HepG2 (cell line): ENCODE measurements at regions not wholly inside any gene's neighbourhood (a gene's known extent, or its start where the extent isn't known, plus 50 kb on each side); places are given as distances from the start of the nearest gene placed in this dataset.

Experiments used
- ATAC-seq: fragments of 200-7000 bp; cut with Tn5 transposase; 3 replicates; pipeline ENCODE4 v1.9.1; 2020; ENCODE audit warnings: mild to moderate bottlenecking, moderate library complexity
- BruUV-seq: library from RNA; stranded (reverse); fragments of 400-500 nt; replicated peaks from 2 replicates; lab custom pipeline; 2021; lab: Mats Ljungman, UMichigan
- CTCF ChIA-PET: fragments of 300-600 bp; formaldehyde crosslinking; extraction: SDS; loops from one replicate; lab custom pipeline; 2021; ENCODE audit warnings: low total read pairs, inconsistent platforms, low intra/inter-chr PET ratio; lab: Yijun Ruan, JAX
- POLR2A ChIA-PET: fragments of 350-600 bp; sonication (Branson Sonifier 250); formaldehyde crosslinking; loops from one replicate; lab custom pipeline; 2020; ENCODE audit warnings: antibody characterized with exemption, inconsistent platforms; lab: Yijun Ruan, JAX
- DNase-seq: peaks from one replicate; pipeline ENCODE4 v3.0.0-alpha.2; 2015; ENCODE audit warnings: low spot score
- FAIRE-seq: peaks from 3 replicates; lab custom pipeline; 2011; peaks lifted over from hg19 to GRCh38; lab: Jason Lieb, UNC
- H2AFZ ChIP-seq: one replicate; pipeline ENCODE4 v1.6.1; 2011; ENCODE audit warnings: low read length, inconsistent platforms
- H3K27ac ChIP-seq: fragments of 300-600 bp; 3 replicates; pipeline ENCODE4 v1.8.0; 2011; ENCODE audit warnings: mixed run types, mild to moderate bottlenecking, mixed read lengths, low read length, inconsistent platforms; ENCODE audit not compliant: insufficient read depth; ENCODE audit errors: extremely low read length
- H3K27me3 ChIP-seq, 2 experiments: fragments of 200-600 bp in 1 of 2; 2 replicates in 1 of 2; 3 replicates in 1 of 2; pipeline versions ENCODE4 v1.6.0 to v1.8.0; 2011; ENCODE audit warnings: low read length in 2 of 2, mild to moderate bottlenecking in 2 of 2, moderate library complexity in 2 of 2, inconsistent platforms in 1 of 2; ENCODE audit not compliant: insufficient read depth in 2 of 2, control insufficient read depth in 1 of 2
- H3K36me3 ChIP-seq, 2 experiments: fragments of 200-600 bp in 1 of 2; replicated peaks in 1 of 2; 2 replicates in 1 of 2; 3 replicates in 1 of 2; pipeline versions ENCODE4 v1.5.1 to v1.8.0; 2011; ENCODE audit warnings: low read length in 2 of 2, inconsistent platforms in 1 of 2; ENCODE audit not compliant: insufficient read depth in 2 of 2, control insufficient read depth in 1 of 2
- H3K4me1 ChIP-seq: 2 replicates; pipeline ENCODE4 v1.5.1; 2012; ENCODE audit warnings: low read length, inconsistent platforms; ENCODE audit not compliant: insufficient read depth
- H3K4me2 ChIP-seq: 2 replicates; pipeline ENCODE4 v1.6.0; 2011; ENCODE audit warnings: low read depth, low read length, inconsistent platforms
- H3K4me3 ChIP-seq, 3 experiments: fragments of 200-600 bp in 1 of 3; sonication (generic), shearing (Covaris generic) in 1 of 3; replicated peaks in 1 of 3; 2 replicates each; pipeline ENCODE4 v1.5.1; 2011 to 2016; ENCODE audit warnings: low read length in 3 of 3, inconsistent platforms in 2 of 3, low read depth in 2 of 3, mild to moderate bottlenecking in 2 of 3, control low read depth in 1 of 3, mixed read lengths in 1 of 3; ENCODE audit not compliant: insufficient read depth in 1 of 3
- H3K79me2 ChIP-seq: one replicate; pipeline ENCODE4 v1.6.1; 2011; ENCODE audit warnings: low read length, inconsistent platforms; ENCODE audit not compliant: insufficient read depth
- H3K9ac ChIP-seq: 2 replicates; pipeline ENCODE4 v1.6.0; 2011; ENCODE audit warnings: mild to moderate bottlenecking, low read depth, low read length, inconsistent platforms; ENCODE audit not compliant: insufficient read depth
- H3K9me3 ChIP-seq: 2 replicates; pipeline ENCODE4 v1.5.1; 2012; ENCODE audit warnings: mild to moderate bottlenecking, low read length
- H4K20me1 ChIP-seq: 2 replicates; pipeline ENCODE4 v1.6.0; 2011; ENCODE audit warnings: inconsistent platforms, mild to moderate bottlenecking, low read length, moderate library complexity; ENCODE audit not compliant: insufficient read depth
- EED ChIP-seq: sonication (generic); formaldehyde crosslinking; IDR thresholded peaks from 2 replicates; pipeline ENCODE4 v1.5.0; 2020; ENCODE audit warnings: mild to moderate bottlenecking, missing genetic modification reagents
- NFE2L1 ChIP-seq: sonication (generic); formaldehyde crosslinking; IDR thresholded peaks from 2 replicates; pipeline ENCODE4 v1.4.0; 2020; ENCODE audit warnings: missing genetic modification reagents, mild to moderate bottlenecking, borderline replicate concordance
- NFE2L2 ChIP-seq: fragments of 150-350 bp; IDR thresholded peaks from 2 replicates; pipeline ENCODE4 v1.6.1; 2014; ENCODE audit warnings: low read length
- THAP11 ChIP-seq: IDR thresholded peaks from 2 replicates; pipeline ENCODE4 v1.6.1; 2016; ENCODE audit warnings: missing biosample characterization, missing genetic modification reagents
- YEATS4 ChIP-seq: sonication (generic); formaldehyde crosslinking; IDR thresholded peaks from 2 replicates; pipeline ENCODE4 v1.4.0; 2020; ENCODE audit warnings: missing genetic modification reagents, borderline replicate concordance
- ZBTB39 ChIP-seq: sonication (generic); formaldehyde crosslinking; IDR thresholded peaks from 2 replicates; pipeline ENCODE4 v1.5.0; 2020; ENCODE audit warnings: missing genetic modification reagents
- ZFYVE20 ChIP-seq: sonication (generic); formaldehyde crosslinking; IDR thresholded peaks from 2 replicates; pipeline ENCODE4 v1.8.0; 2023; ENCODE audit warnings: low read depth, mild to moderate bottlenecking, moderate library complexity, missing genetic modification reagents, borderline replicate concordance
- ZMYM3 ChIP-seq: sonication (generic); formaldehyde crosslinking; IDR thresholded peaks from 2 replicates; pipeline ENCODE4 v1.5.1; 2020; ENCODE audit warnings: mild to moderate bottlenecking, missing genetic modification reagents
- ZNF572 ChIP-seq: sonication (generic); formaldehyde crosslinking; IDR thresholded peaks from 2 replicates; pipeline ENCODE4 v1.5.1; 2020; ENCODE audit warnings: mild to moderate bottlenecking, missing genetic modification reagents
- ZNF605 ChIP-seq: sonication (generic); formaldehyde crosslinking; IDR thresholded peaks from 2 replicates; pipeline ENCODE4 v1.8.0; 2022; ENCODE audit warnings: mild to moderate bottlenecking, missing genetic modification reagents
- WGBS: methylation state at CpG from one replicate; pipeline ENCODE4 v1.1.6; 2017; ENCODE audit warnings: low lambda C conversion rate; 5-methylcytosine and 5-hydroxymethylcytosine counted together
- in situ Hi-C: cut with HindIII; loops from 2 replicates; pipeline ENCODE4 v1.10.0; 2017; ENCODE audit warnings: low pct_unique_long_range_greater_than_20kb; ENCODE audit not compliant: extremely low pct_ligation_motif_present
- intact Hi-C: fragments of 100-400 bp; cut with micrococcal nuclease; formaldehyde crosslinking; loops from one replicate; pipeline ENCODE4 v1.10.0; 2022; ENCODE audit not compliant: unreplicated experiment

GRCh38 chr13:30135351-30135750 lies 172.0 kb downstream of the KATNAL1 start:
- H3K4me1 ChIP-seq, result peaks cover 9% of the 10 kb centered on the region; the same call in 1 of the 2 replicates
- WGBS, result 31% methylated on average over 6 of the region's 7 CpGs
- TF ChIP-seq ZBTB39 (CRISPR knock-in tag) (no peak), ZNF572 (no peak), THAP11 (CRISPR knock-in tag) (no peak), ZNF605 (no peak), ZMYM3 (CRISPR knock-in tag) (no peak), YEATS4 (CRISPR knock-in tag) (no peak), ZFYVE20 (CRISPR knock-in tag) (no peak), NFE2L1 (no peak), EED (no peak), NFE2L2 (no peak)
- TF ChIP-seq, all 625 proteins: peak for 0
- POLR2A ChIA-PET, result no interaction called here
- Histone ChIP-seq H3K9me3 (no peaks in the 10 kb centered on the region), H3K9ac (no peak overlapping the region), H3K27me3 (peaks cover 0 to 19% of the 10 kb centered on the region in 2 experiments; a peak in 3 of 5 replicates), H3K79me2 (no peaks in the 10 kb centered on the region), H3K27ac (no peak overlapping the region), H3K36me3 (no peaks in the 10 kb centered on the region), H4K20me1 (no peaks in the 10 kb centered on the region), H3K4me2 (no peak overlapping the region), H3K4me3 (no peak overlapping the region), H2AFZ (no peak overlapping the region)
- intact Hi-C loops (loop anchor here (10.0 kb wide), 2 partner anchors 439 to 669 kb away; no protein-coding TSS in a partner anchor), in situ Hi-C loops (no loop called here)
- no TSS peak for BruUV-seq
- CTCF ChIA-PET, result no interaction called here
- DNase-seq (no peak), ATAC-seq (no peak), FAIRE-seq (no peak)
